ENCODE measurements at regions not wholly inside any gene's neighbourhood (a gene's known extent, or its start where the extent isn't known, plus 50 kb on each side); places are given as distances from the start of the nearest gene placed in this dataset.

DNA sequence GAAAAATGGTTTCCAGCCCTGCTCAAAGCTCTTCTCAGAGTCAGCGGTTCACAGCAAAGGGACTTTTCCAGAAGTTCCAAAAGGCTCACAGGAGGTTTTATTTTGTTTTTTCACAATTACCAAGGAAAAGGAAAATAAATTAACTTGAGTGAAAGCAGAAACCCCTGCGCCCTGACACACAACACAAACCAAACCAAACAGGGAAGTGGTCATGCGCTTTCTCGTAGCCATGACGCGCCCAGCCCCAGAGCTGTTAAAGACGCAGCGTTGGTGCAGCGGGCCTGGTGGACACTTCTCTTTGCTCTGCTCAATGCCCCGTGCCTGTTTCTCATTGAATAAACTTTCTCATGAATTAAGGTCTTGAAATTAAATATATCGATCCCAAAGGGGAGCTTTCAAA lies 134.4 kb upstream of the LYZL2 start:
- Mint-ChIP-seq H3K9me3 (peaks cover 15% of the 10 kb centered on the region), H3K27me3 (ENCODE audit: insufficient read depth, low read depth) (peaks cover 5% of the 10 kb centered on the region), H3K36me3 (no peaks in the 10 kb centered on the region), H3K4me3 (no peak overlapping the region), H3K27ac (no peak overlapping the region), H3K4me1 (no peaks in the 10 kb centered on the region)
- Histone ChIP-seq H3K79me2 (ENCODE audit: low read depth) (no peaks in the 10 kb centered on the region), H3K9ac (no peak overlapping the region), H3K27me3 (no peaks in the 10 kb centered on the region), H3K4me1 (no peaks in the 10 kb centered on the region), H3K4me2 (no peak overlapping the region), H3K27ac (no peak overlapping the region), H4K20me1 (ENCODE audit: low read depth) (no peaks in the 10 kb centered on the region), H3F3A (ENCODE audit: low read depth) (no peaks in the 10 kb centered on the region), H3K4me3 (no peak overlapping the region), H3K9me3 (ENCODE audit: low read depth) (no peaks in the 10 kb centered on the region), H2AFZ (replicated peaks) (no peak overlapping the region), H3K36me3 (no peaks in the 10 kb centered on the region)
- TF ChIP-seq EZH2phosphoT487 (IDR thresholded peaks at IDR 0.05): no peak
- TF ChIP-seq, protein P1, sequence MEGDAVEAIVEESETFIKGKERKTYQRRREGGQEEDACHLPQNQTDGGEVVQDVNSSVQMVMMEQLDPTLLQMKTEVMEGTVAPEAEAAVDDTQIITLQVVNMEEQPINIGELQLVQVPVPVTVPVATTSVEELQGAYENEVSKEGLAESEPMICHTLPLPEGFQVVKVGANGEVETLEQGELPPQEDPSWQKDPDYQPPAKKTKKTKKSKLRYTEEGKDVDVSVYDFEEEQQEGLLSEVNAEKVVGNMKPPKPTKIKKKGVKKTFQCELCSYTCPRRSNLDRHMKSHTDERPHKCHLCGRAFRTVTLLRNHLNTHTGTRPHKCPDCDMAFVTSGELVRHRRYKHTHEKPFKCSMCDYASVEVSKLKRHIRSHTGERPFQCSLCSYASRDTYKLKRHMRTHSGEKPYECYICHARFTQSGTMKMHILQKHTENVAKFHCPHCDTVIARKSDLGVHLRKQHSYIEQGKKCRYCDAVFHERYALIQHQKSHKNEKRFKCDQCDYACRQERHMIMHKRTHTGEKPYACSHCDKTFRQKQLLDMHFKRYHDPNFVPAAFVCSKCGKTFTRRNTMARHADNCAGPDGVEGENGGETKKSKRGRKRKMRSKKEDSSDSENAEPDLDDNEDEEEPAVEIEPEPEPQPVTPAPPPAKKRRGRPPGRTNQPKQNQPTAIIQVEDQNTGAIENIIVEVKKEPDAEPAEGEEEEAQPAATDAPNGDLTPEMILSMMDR (IDR thresholded peaks at IDR 0.05): no peak
- no peak for DNase-seq (ENCODE audit: low spot score)

DNA sequence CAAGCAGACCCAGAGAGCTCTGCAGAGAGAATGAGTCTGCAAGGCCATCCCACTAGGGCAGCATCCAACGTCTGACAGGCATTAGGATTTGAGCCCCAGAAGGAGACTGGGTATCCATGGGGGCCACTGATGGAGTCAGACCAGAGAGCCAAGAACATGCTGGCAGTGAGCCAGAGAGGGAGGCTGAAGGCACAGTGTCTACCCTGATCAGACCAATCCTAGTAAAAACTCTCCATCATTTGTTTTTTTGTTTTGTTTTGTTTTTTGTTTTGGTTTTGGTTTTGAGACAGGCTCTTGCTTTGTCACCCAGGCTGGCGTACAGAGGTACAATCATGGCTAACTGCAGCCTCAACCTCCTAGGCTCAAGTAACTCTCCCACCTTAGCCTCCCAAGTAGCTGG lies 133.1 kb upstream of the LYZL2 start:
- DNase-seq (ENCODE audit: low spot score): no peak
- Histone ChIP-seq H4K20me1 (ENCODE audit: low read depth) (no peaks in the 10 kb centered on the region), H3K9ac (no peak overlapping the region), H2AFZ (replicated peaks) (no peak overlapping the region), H3K27ac (no peak overlapping the region), H3K4me1 (no peaks in the 10 kb centered on the region), H3F3A (ENCODE audit: low read depth) (no peaks in the 10 kb centered on the region), H3K4me2 (no peak overlapping the region), H3K9me3 (ENCODE audit: low read depth) (no peaks in the 10 kb centered on the region), H3K4me3 (no peak overlapping the region), H3K27me3 (no peaks in the 10 kb centered on the region), H3K79me2 (ENCODE audit: low read depth) (no peaks in the 10 kb centered on the region), H3K36me3 (no peaks in the 10 kb centered on the region)
- TF ChIP-seq, protein P1 (IDR thresholded peaks at IDR 0.05): no peak
- TF ChIP-seq EZH2phosphoT487 (IDR thresholded peaks at IDR 0.05) (no peak), EZH2 (IDR thresholded peaks at IDR 0.05) (no peak)
- H3K27me3 Mint-ChIP-seq (ENCODE audit: insufficient read depth, low read depth): peaks cover 5% of the 10 kb centered on the region
- peaks cover 5% of the 10 kb centered on the region for H3K9me3 Mint-ChIP-seq
- H3K27ac Mint-ChIP-seq: no peak overlapping the region
- no peaks in the 10 kb centered on the region for H3K36me3 Mint-ChIP-seq
- H3K4me1 Mint-ChIP-seq: no peaks in the 10 kb centered on the region
- no peak overlapping the region for H3K4me3 Mint-ChIP-seq

DNA sequence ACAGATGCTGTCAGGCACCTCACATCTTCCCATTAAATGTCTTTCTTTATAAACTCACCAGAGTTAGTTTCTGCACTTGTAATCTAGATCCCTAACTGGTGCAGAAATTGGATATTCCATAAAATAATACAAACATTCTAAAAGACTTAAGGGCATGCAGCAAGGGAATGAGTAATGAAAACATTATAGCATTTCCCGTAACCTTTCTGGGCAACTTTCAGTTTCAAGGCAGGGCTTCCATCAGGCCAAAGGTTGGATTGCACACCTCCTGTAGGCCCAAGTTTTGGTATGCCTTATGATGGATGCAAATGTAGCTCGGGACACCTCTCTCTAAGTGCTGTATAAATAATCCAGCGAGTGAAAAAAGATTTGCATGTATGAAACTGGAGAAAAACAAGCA lies 129.9 kb upstream of the LYZL2 start:
- H3K4me2 ChIP-seq: no peak overlapping the region
- TF ChIP-seq EZH2phosphoT487 (IDR thresholded peaks at IDR 0.05) (no peak), EZH2 (IDR thresholded peaks at IDR 0.05) (no peak)
- TF ChIP-seq, protein P1 (IDR thresholded peaks at IDR 0.05): no peak
- H3K27me3 Mint-ChIP-seq (ENCODE audit: insufficient read depth, low read depth): peaks cover 3% of the 10 kb centered on the region

More for the DNA sequence above, 129.9 kb upstream of the LYZL2 start:
- Histone ChIP-seq H3K27me3 (no peaks in the 10 kb centered on the region), H2AFZ (replicated peaks) (no peak overlapping the region), H3K27ac (no peak overlapping the region), H3K79me2 (ENCODE audit: low read depth) (no peaks in the 10 kb centered on the region), H3K9ac (no peak overlapping the region), H3K4me1 (no peaks in the 10 kb centered on the region), H3K36me3 (no peaks in the 10 kb centered on the region), H4K20me1 (ENCODE audit: low read depth) (no peaks in the 10 kb centered on the region), H3K9me3 (ENCODE audit: low read depth) (no peaks in the 10 kb centered on the region), H3K4me3 (no peak overlapping the region), H3F3A (ENCODE audit: low read depth) (no peaks in the 10 kb centered on the region)
- H3K9me3 Mint-ChIP-seq: peaks cover 5% of the 10 kb centered on the region
- no peak overlapping the region for H3K4me3 Mint-ChIP-seq
- H3K36me3 Mint-ChIP-seq: no peaks in the 10 kb centered on the region
- peaks cover 4% of the 10 kb centered on the region for H3K4me1 Mint-ChIP-seq
- no peak for DNase-seq (ENCODE audit: low spot score)
- H3K27ac Mint-ChIP-seq: no peak overlapping the region
